Activated CD4-positive, alpha-beta T cell treated with anti-CD3 and anti-CD28 coated beads, Interleukin-2, Interleukin-6, amounts not matched to agents 100 ng/mL and 50 ng/mL, durations not matched to agents 16 hours and 8 hours (primary cell): ENCODE measurements at regions not wholly inside any gene's neighbourhood (a gene's known extent, or its start where the extent isn't known, plus 50 kb on each side); places are given as distances from the start of the nearest gene placed in this dataset.

Experiments
- DNase-seq: peaks from one replicate; pipeline ENCODE4 v3.0.0-alpha.2; 2020

GRCh38 chr3:87175732-87176131 lies 51.4 kb upstream of the CHMP2B start:
- DNase-seq = no peak

- no peak for DNase-seq
Observed at GRCh38 chr3:87173776-87174175, 53.3 kb upstream of the CHMP2B start.

- no peak for DNase-seq
Observed at GRCh38 chr3:87173071-87173470, 54.0 kb upstream of the CHMP2B start.

GRCh38 chr3:87167628-87168456 lies 59.3 kb upstream of the CHMP2B start:
- peak; percentile 59 for DNase-seq

GRCh38 chr3:87164245-87164644 lies 62.9 kb upstream of the CHMP2B start:
- no peak for DNase-seq

GRCh38 chr3:87161851-87162250 lies 65.3 kb upstream of the CHMP2B start:
- DNase-seq = no peak

GRCh38 chr3:87161417-87161816 lies 65.7 kb upstream of the CHMP2B start:
- no peak for DNase-seq

- DNase-seq = no peak
Observed at GRCh38 chr3:87161013-87161412, 66.1 kb upstream of the CHMP2B start.

- DNase-seq = no peak
Observed at GRCh38 chr3:87158823-87159222, 68.3 kb upstream of the CHMP2B start.

GRCh38 chr3:87148020-87148419 lies 79.1 kb upstream of the CHMP2B start:
- DNase-seq = no peak

GRCh38 chr3:87147562-87147961 lies 79.5 kb upstream of the CHMP2B start:
- no peak for DNase-seq

GRCh38 chr3:87145553-87145952 lies 81.6 kb upstream of the CHMP2B start:
- DNase-seq = peak; percentile 37

GRCh38 chr3:87136066-87136596 lies 91.0 kb upstream of the CHMP2B start:
- no peak for DNase-seq

GRCh38 chr3:87135412-87135811 lies 91.7 kb upstream of the CHMP2B start:
- DNase-seq = no peak

- DNase-seq = no peak
Observed at GRCh38 chr3:87132801-87133200, 94.3 kb upstream of the CHMP2B start.

- no peak for DNase-seq
Observed at GRCh38 chr3:87128006-87128405, 99.1 kb upstream of the CHMP2B start.

- no peak for DNase-seq
Observed at GRCh38 chr3:87127281-87127680, 99.8 kb upstream of the CHMP2B start.

- DNase-seq = no peak
Observed at GRCh38 chr3:87126321-87126720, 100.8 kb upstream of the CHMP2B start.

- no peak for DNase-seq
Observed at GRCh38 chr3:87125116-87125515, 102.0 kb upstream of the CHMP2B start.

GRCh38 chr3:87122766-87123165 lies 104.3 kb upstream of the CHMP2B start:
- DNase-seq = no peak

GRCh38 chr3:87121856-87122255 lies 105.3 kb upstream of the CHMP2B start:
- DNase-seq = no peak

GRCh38 chr3:87120881-87121280 lies 106.2 kb upstream of the CHMP2B start:
- DNase-seq = no peak

- DNase-seq = no peak
Observed at GRCh38 chr3:87120236-87120635, 106.9 kb upstream of the CHMP2B start.

GRCh38 chr3:87109465-87109864 lies 117.6 kb upstream of the CHMP2B start:
- no peak for DNase-seq
